Kidney tubule cell (primary cell): ENCODE measurements at regions not wholly inside any gene's neighbourhood (a gene's known extent, or its start where the extent isn't known, plus 50 kb on each side); places are given as distances from the start of the nearest gene placed in this dataset.

ENCODE experiments used
- DNase-seq: peaks from one replicate; pipeline ENCODE4 v3.0.0-alpha.2; 2018; ENCODE audit warnings: low spot score

GRCh38 chr9:19510907-19511306, 102.1 kb downstream of the ACER2 start:
- DNase-seq = no peak
